ENCODE measurements at regions not wholly inside any gene's neighbourhood (a gene's known extent, or its start where the extent isn't known, plus 50 kb on each side); places are given as distances from the start of the nearest gene placed in this dataset.

GRCh38 chr10:42933448-42934340 is 143.2 kb upstream of the RET start:
- DNase-seq: peak in 1 of 2 donors; percentile 26

- DNase-seq: no peak
Observed at GRCh38 chr10:42934351-42934811, 142.5 kb upstream of the RET start.

GRCh38 chr10:42934842-42935241 is 142.0 kb upstream of the RET start:
- no peak for DNase-seq

GRCh38 chr10:42935466-42935865 is 141.4 kb upstream of the RET start:
- no peak for DNase-seq

GRCh38 chr10:42936580-42936979 is 140.3 kb upstream of the RET start:
- DNase-seq: peak in 1 of 2 donors; percentile 4

- no peak for DNase-seq
Observed at GRCh38 chr10:42937048-42937447, 139.8 kb upstream of the RET start.

- DNase-seq: peak in 1 of 2 donors; percentile 4
Observed at GRCh38 chr10:42937649-42938180, 139.2 kb upstream of the RET start.

GRCh38 chr10:42938351-42938750 is 138.5 kb upstream of the RET start:
- DNase-seq: peak in 1 of 2 donors; percentile 3

GRCh38 chr10:42939237-42939636 is 137.6 kb upstream of the RET start:
- DNase-seq: peak in 1 of 2 donors; percentile 5

GRCh38 chr10:42939685-42940366 is 137.0 kb upstream of the RET start:
- peak in 1 of 2 donors; percentile 6 for DNase-seq

GRCh38 chr10:42940487-42941294 is 136.2 kb upstream of the RET start:
- no peak for DNase-seq

- no peak for DNase-seq
Observed at GRCh38 chr10:42941295-42941644, 135.6 kb upstream of the RET start.

- DNase-seq: peak in 1 of 2 donors; percentile 11
Observed at GRCh38 chr10:42941790-42942189, 135.1 kb upstream of the RET start.

GRCh38 chr10:42942279-42942950 is 134.5 kb upstream of the RET start:
- no peak for DNase-seq

GRCh38 chr10:42943025-42943818 is 133.6 kb upstream of the RET start:
- DNase-seq: no peak

GRCh38 chr10:42948040-42948439 is 128.8 kb upstream of the RET start:
- DNase-seq: no peak

GRCh38 chr10:42949287-42949686 is 127.6 kb upstream of the RET start:
- no peak for DNase-seq

GRCh38 chr10:42950606-42951485 is 126.0 kb upstream of the RET start:
- no peak for DNase-seq

- DNase-seq: no peak
Observed at GRCh38 chr10:42951486-42952251, 125.2 kb upstream of the RET start.

- peak in 1 of 2 donors; percentile 14 for DNase-seq
Observed at GRCh38 chr10:42952349-42952748, 124.5 kb upstream of the RET start.

Measured in stimulated activated CD4-positive, alpha-beta T cell treated with anti-CD3 and anti-CD28 coated beads, Interleukin-2, amount 100 ng/mL, for 24 hours (primary cell).